OCI-LY1 (cell line): ENCODE measurements at regions not wholly inside any gene's neighbourhood (a gene's known extent, or its start where the extent isn't known, plus 50 kb on each side); places are given as distances from the start of the nearest gene placed in this dataset.

ENCODE experiments used
- EZH2 ChIP-seq: fragments of 200-600 bp; sonication (generic), shearing (Covaris generic); IDR thresholded peaks from 2 replicates; pipeline ENCODE4 v1.8.0; 2017; ENCODE audit warnings: borderline replicate concordance, mixed run types, mild to moderate bottlenecking, antibody characterized with exemption, low read length, moderate library complexity, mixed read lengths
- TF ChIP-seq, protein P1 (sequence below): fragments of 200-600 bp; sonication (generic), shearing (Covaris generic); IDR thresholded peaks from 2 replicates; pipeline ENCODE4 v1.5.1; 2017; ENCODE audit warnings: mild to moderate bottlenecking, antibody characterized with exemption, low read length, moderate library complexity, mixed read lengths

DNA sequence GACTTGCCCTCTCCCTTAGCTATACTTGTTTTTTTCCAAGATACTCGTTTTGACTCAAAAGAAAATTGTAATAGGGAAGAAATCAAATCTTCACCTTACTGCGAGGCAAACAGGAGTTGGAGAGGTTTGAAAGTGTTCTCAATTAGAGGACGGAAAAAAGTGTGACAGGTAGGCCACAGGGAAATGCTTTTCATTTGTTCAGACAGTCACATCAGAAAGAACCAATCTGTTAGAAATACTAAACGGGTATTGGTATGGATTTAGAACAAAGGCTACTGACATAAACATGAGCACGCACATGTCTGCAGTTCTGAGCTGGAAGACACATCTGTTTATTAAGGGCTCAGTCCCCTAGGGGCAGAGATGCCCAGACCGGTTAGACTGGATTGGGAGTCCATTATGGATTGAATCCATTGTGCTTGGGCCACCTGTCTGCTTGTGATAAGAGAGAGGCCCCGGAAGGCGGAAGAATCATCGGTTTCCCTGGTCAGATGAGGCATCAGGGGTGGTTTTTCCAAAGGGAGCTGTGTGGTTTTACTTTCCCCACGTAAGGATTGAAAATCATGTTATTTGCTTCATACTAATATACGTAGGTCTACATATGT is 220.9 kb upstream of the MYLIP start:
- TF ChIP-seq, protein P1, sequence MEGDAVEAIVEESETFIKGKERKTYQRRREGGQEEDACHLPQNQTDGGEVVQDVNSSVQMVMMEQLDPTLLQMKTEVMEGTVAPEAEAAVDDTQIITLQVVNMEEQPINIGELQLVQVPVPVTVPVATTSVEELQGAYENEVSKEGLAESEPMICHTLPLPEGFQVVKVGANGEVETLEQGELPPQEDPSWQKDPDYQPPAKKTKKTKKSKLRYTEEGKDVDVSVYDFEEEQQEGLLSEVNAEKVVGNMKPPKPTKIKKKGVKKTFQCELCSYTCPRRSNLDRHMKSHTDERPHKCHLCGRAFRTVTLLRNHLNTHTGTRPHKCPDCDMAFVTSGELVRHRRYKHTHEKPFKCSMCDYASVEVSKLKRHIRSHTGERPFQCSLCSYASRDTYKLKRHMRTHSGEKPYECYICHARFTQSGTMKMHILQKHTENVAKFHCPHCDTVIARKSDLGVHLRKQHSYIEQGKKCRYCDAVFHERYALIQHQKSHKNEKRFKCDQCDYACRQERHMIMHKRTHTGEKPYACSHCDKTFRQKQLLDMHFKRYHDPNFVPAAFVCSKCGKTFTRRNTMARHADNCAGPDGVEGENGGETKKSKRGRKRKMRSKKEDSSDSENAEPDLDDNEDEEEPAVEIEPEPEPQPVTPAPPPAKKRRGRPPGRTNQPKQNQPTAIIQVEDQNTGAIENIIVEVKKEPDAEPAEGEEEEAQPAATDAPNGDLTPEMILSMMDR, result no peak
- no peak for TF ChIP-seq EZH2
